Fibroblast of lung (primary cell): ENCODE measurements at regions not wholly inside any gene's neighbourhood (a gene's known extent, or its start where the extent isn't known, plus 50 kb on each side); places are given as distances from the start of the nearest gene placed in this dataset.

Experiments used
- DNase-seq, 2 donors: peaks; one replicate each; pipeline versions ENCODE4 v3.0.0 to v3.0.0-alpha.2; 2010; ENCODE audit warnings: low read depth in 2 of 2
- H2AFZ ChIP-seq: 2 replicates; pipeline ENCODE4 v1.5.1; 2012; ENCODE audit warnings: low read length, control low read depth, inconsistent platforms
- H3K27ac ChIP-seq: 2 replicates; pipeline ENCODE4 v1.5.1; 2011; ENCODE audit warnings: low read length, control low read depth; ENCODE audit not compliant: insufficient read depth
- H3K27me3 ChIP-seq: 2 replicates; pipeline ENCODE4 v1.5.1; 2011; ENCODE audit warnings: mild to moderate bottlenecking, low read length; ENCODE audit not compliant: control insufficient read depth, insufficient read depth
- H3K36me3 ChIP-seq: 2 replicates; pipeline ENCODE4 v1.5.1; 2011; ENCODE audit warnings: low read length; ENCODE audit not compliant: control insufficient read depth, insufficient read depth
- H3K4me1 ChIP-seq: 2 replicates; pipeline ENCODE4 v1.5.1; 2011; ENCODE audit warnings: low read length; ENCODE audit not compliant: control insufficient read depth, insufficient read depth; ENCODE audit errors: extremely low read depth
- H3K4me2 ChIP-seq: 2 replicates; pipeline ENCODE4 v1.5.1; 2011; ENCODE audit warnings: low read length, control low read depth; ENCODE audit not compliant: insufficient read depth; ENCODE audit errors: extremely low read depth
- H3K4me3 ChIP-seq, 4 experiments: fragments of 200-600 bp in 1 of 4; sonication (generic) in 1 of 4; replicated peaks in 1 of 4; 2 replicates each; pipeline ENCODE4 v1.5.1; 2011 to 2016; ENCODE audit warnings: low read length in 4 of 4, low read depth in 3 of 4, mild to moderate bottlenecking in 3 of 4, control low read depth in 2 of 4, inconsistent platforms in 1 of 4, mixed read lengths in 1 of 4; ENCODE audit not compliant: insufficient read depth in 1 of 4; ENCODE audit errors: control extremely low read depth in 1 of 4
- H3K79me2 ChIP-seq: 2 replicates; pipeline ENCODE4 v1.5.1; 2012; ENCODE audit warnings: mild to moderate bottlenecking, low read length, inconsistent platforms; ENCODE audit not compliant: control insufficient read depth, insufficient read depth
- H3K9ac ChIP-seq: 2 replicates; pipeline ENCODE4 v1.5.1; 2011; ENCODE audit warnings: mild to moderate bottlenecking, low read length, control low read depth; ENCODE audit not compliant: insufficient read depth
- H3K9me3 ChIP-seq: 2 replicates; pipeline ENCODE4 v1.5.1; 2012; ENCODE audit warnings: low read depth, low read length; ENCODE audit not compliant: control insufficient read depth, insufficient read depth
- H4K20me1 ChIP-seq: 2 replicates; pipeline ENCODE4 v1.5.1; 2011; ENCODE audit warnings: low read length; ENCODE audit not compliant: control insufficient read depth, insufficient read depth; ENCODE audit errors: extremely low read depth
- EZH2 ChIP-seq: IDR thresholded peaks from 2 replicates; pipeline ENCODE4 v1.5.1; 2012; ENCODE audit warnings: low read length, control low read depth, mild to moderate bottlenecking; ENCODE audit errors: missing control alignments
- TF ChIP-seq, protein P1 (sequence below), 2 donors: IDR thresholded peaks in 1 of 2; conservative IDR thresholded peaks in 1 of 2; 1 replicate in 1 of 2; 2 replicates in 1 of 2; pipeline ENCODE4 v1.5.1; 2011 to 2012; ENCODE audit warnings: low read length in 2 of 2, control low read depth in 1 of 2, inconsistent platforms in 1 of 2, low read depth in 1 of 2, mild to moderate bottlenecking in 1 of 2

DNA sequence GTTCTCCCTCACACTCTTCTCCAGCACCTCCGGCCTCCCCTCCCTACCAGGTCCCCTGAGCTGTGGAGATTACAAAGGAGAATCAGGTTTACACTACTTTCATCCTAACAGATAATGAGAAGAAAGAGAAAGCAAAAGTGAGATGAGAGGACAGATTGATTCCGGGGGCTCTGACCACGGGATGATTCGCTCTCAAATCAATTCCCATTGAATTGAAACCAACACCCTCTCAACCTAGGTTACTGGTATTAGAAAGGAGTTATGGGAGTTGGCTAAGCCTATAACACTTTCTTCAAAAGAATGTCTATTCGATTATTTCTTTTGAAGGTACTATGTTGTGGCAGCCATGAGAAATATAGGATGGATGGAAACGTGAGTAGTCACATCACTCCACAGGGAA, 386.2 kb upstream of the TNP1 start:
- DNase-seq: no peak
- peaks cover 13% of the 10 kb centered on the region for H3K4me1 ChIP-seq

DNA sequence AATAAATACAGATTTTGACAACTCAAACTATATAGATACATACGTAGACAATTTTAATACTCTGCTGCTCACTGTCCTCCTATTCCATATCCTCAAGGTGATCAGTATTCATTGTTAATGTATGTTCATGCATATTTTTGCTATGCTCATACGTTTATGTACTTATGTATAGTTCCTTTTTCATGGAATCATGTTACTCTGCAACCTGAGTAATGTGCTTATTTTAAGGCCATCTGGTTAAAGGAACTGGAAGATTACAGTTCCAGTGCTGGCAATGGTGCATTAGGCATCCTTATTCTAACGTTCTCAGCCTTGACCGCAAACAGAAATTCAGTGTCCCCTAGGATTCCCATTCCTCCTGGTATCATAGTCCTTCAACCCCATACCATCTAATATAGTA, 385.0 kb upstream of the TNP1 start:
- Histone ChIP-seq H3K9ac (no peak overlapping the region), H3K27me3 (no peaks in the 10 kb centered on the region), H3K4me3 (no peak overlapping the region), H3K9me3 (no peaks in the 10 kb centered on the region), H3K4me1 (peaks cover 10% of the 10 kb centered on the region), H3K79me2 (no peaks in the 10 kb centered on the region), H3K27ac (no peak overlapping the region), H3K36me3 (no peaks in the 10 kb centered on the region), H4K20me1 (no peaks in the 10 kb centered on the region), H3K4me2 (no peak overlapping the region), H2AFZ (no peak overlapping the region)
- peak in 1 of 2 donors; percentile 45 for DNase-seq
- TF ChIP-seq, protein P1, sequence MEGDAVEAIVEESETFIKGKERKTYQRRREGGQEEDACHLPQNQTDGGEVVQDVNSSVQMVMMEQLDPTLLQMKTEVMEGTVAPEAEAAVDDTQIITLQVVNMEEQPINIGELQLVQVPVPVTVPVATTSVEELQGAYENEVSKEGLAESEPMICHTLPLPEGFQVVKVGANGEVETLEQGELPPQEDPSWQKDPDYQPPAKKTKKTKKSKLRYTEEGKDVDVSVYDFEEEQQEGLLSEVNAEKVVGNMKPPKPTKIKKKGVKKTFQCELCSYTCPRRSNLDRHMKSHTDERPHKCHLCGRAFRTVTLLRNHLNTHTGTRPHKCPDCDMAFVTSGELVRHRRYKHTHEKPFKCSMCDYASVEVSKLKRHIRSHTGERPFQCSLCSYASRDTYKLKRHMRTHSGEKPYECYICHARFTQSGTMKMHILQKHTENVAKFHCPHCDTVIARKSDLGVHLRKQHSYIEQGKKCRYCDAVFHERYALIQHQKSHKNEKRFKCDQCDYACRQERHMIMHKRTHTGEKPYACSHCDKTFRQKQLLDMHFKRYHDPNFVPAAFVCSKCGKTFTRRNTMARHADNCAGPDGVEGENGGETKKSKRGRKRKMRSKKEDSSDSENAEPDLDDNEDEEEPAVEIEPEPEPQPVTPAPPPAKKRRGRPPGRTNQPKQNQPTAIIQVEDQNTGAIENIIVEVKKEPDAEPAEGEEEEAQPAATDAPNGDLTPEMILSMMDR (conservative IDR thresholded peaks at IDR 0.05 in 1 of 2, IDR thresholded peaks at IDR 0.05 in 1 of 2; ENCODE audit: low read depth in 1 of 2, low read length in 2 of 2): no peak
- TF ChIP-seq EZH2: no peak

More for the DNA sequence above, 386.2 kb upstream of the TNP1 start:
- H3K9me3 ChIP-seq: no peaks in the 10 kb centered on the region
- no peak overlapping the region for H3K27ac ChIP-seq
- H3K79me2 ChIP-seq: no peaks in the 10 kb centered on the region
- H3K9ac ChIP-seq: no peak overlapping the region
- TF ChIP-seq EZH2: no peak
- TF ChIP-seq, protein P1 (conservative IDR thresholded peaks at IDR 0.05 in 1 of 2, IDR thresholded peaks at IDR 0.05 in 1 of 2; ENCODE audit: low read depth in 1 of 2, low read length in 2 of 2): no peak
- no peak overlapping the region for H2AFZ ChIP-seq
- no peaks in the 10 kb centered on the region for H4K20me1 ChIP-seq
- no peaks in the 10 kb centered on the region for H3K36me3 ChIP-seq
- no peaks in the 10 kb centered on the region for H3K27me3 ChIP-seq
- no peak overlapping the region for H3K4me3 ChIP-seq
- H3K4me2 ChIP-seq: no peak overlapping the region

DNA sequence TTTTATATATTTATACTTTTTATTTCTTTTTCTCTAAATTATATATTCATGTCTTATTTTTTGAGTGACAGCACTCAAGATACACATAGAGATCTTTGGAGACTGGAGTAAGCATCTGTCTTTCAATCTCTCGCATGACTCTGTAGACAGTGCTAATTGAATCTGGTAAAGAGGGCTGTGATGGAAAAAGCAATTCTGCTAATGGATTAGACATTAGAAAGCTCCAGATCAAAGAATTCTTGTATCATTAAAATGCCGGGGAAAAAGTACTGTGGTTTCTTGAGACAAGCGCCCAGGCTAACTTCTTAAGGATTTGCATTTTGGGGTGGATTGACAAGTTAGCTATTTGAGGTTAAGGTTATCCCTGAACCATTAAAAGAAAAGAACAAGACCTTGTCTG, 383.1 kb upstream of the TNP1 start:
- H3K4me2 ChIP-seq: no peak overlapping the region
- H4K20me1 ChIP-seq: no peaks in the 10 kb centered on the region
- no peak overlapping the region for H3K4me3 ChIP-seq
- peaks cover 4% of the 10 kb centered on the region for H3K4me1 ChIP-seq
- no peaks in the 10 kb centered on the region for H3K9me3 ChIP-seq
- H3K27ac ChIP-seq: no peak overlapping the region
- no peak overlapping the region for H2AFZ ChIP-seq
- H3K9ac ChIP-seq: no peak overlapping the region
- no peaks in the 10 kb centered on the region for H3K79me2 ChIP-seq
- H3K36me3 ChIP-seq: no peaks in the 10 kb centered on the region
- TF ChIP-seq, protein P1 (conservative IDR thresholded peaks at IDR 0.05 in 1 of 2, IDR thresholded peaks at IDR 0.05 in 1 of 2; ENCODE audit: low read depth in 1 of 2, low read length in 2 of 2): no peak
- no peaks in the 10 kb centered on the region for H3K27me3 ChIP-seq
- no peak for DNase-seq
